NCI-H1417 (cell line): ENCODE measurements at regions not wholly inside any gene's neighbourhood (a gene's known extent, or its start where the extent isn't known, plus 50 kb on each side); places are given as distances from the start of the nearest gene placed in this dataset.
A peak's percentile ranks its signal among the peaks of the same experiment; 100 is the strongest.

Experiments
- DNase-seq, 3 experiments: peaks; one replicate each; lab custom pipeline; 2025; lab: John Stamatoyannopoulos, UW

GRCh38 chr11:10641912-10642697, 51.5 kb downstream of the IRAG1 start:
- no peak for DNase-seq

GRCh38 chr11:10641177-10641911, 52.2 kb downstream of the IRAG1 start:
- DNase-seq: no peak

GRCh38 chr11:10640308-10640707, 53.2 kb downstream of the IRAG1 start:
- no peak for DNase-seq

GRCh38 chr11:10639350-10639749, 54.2 kb downstream of the IRAG1 start:
- no peak for DNase-seq

GRCh38 chr11:10638316-10638925, 55.1 kb downstream of the IRAG1 start:
- peak in 1 of 3 experiments; percentile 31 for DNase-seq

- DNase-seq: peak in 2 of 3 experiments; percentile 8 to 60
Measured at GRCh38 chr11:10637731-10638151, 55.8 kb downstream of the IRAG1 start.

GRCh38 chr11:10634407-10634806, 59.1 kb downstream of the IRAG1 start:
- DNase-seq: no peak

GRCh38 chr11:10633261-10633660, 60.3 kb downstream of the IRAG1 start:
- no peak for DNase-seq

- DNase-seq: no peak
Measured at GRCh38 chr11:10632483-10632882, 61.1 kb downstream of the IRAG1 start.

GRCh38 chr11:10631761-10632160, 61.8 kb downstream of the IRAG1 start:
- DNase-seq: no peak

- no peak for DNase-seq
Measured at GRCh38 chr11:10629411-10630002, 61.0 kb upstream of the LYVE1 start.

GRCh38 chr11:10628508-10629236, 60.2 kb upstream of the LYVE1 start:
- no peak for DNase-seq

GRCh38 chr11:10627816-10628215, 59.4 kb upstream of the LYVE1 start:
- no peak for DNase-seq

GRCh38 chr11:10627291-10627690, 58.8 kb upstream of the LYVE1 start:
- no peak for DNase-seq

GRCh38 chr11:10625982-10626311, 57.5 kb upstream of the LYVE1 start:
- no peak for DNase-seq

- no peak for DNase-seq
Measured at GRCh38 chr11:10625281-10625981, 57.0 kb upstream of the LYVE1 start.

- peak; percentile 20 to 70 (median 57) for DNase-seq
Measured at GRCh38 chr11:10623797-10624761, 55.6 kb upstream of the LYVE1 start.

- DNase-seq: no peak
Measured at GRCh38 chr11:10622957-10623791, 54.7 kb upstream of the LYVE1 start.

- no peak for DNase-seq
Measured at GRCh38 chr11:10622108-10622507, 53.6 kb upstream of the LYVE1 start.
